Spleen (tissue), 7 donors: ENCODE measurements at regions not wholly inside any gene's neighbourhood (a gene's known extent, or its start where the extent isn't known, plus 50 kb on each side); places are given as distances from the start of the nearest gene placed in this dataset.

Source experiments
- POLR2A ChIP-seq, 3 donors: fragments of 450-650 bp; IDR thresholded peaks; one replicate each; pipeline ENCODE4 v1.5.1; 2017; ENCODE audit warnings: antibody characterized with exemption in 3 of 3, mild to moderate bottlenecking in 1 of 3
- POLR2AphosphoS5 ChIP-seq, 3 donors: sonication (generic); formaldehyde crosslinking; IDR thresholded peaks; one replicate each; pipeline ENCODE4 v1.5.1; 2017; ENCODE audit warnings: antibody characterized with exemption in 3 of 3
- TF ChIP-seq, protein P1 (sequence below), 11 experiments: fragments of 200-600 bp in 7 of 11; fragments of 450-650 bp in 4 of 11; sonication (generic) in 4 of 11; IDR thresholded peaks in 8 of 11; conservative IDR thresholded peaks in 3 of 11; 1 replicate in 7 of 11; 2 replicates in 4 of 11; pipeline versions ENCODE4 v1.4.0 to v1.8.0; 2016 to 2021; ENCODE audit warnings: antibody characterized with exemption in 11 of 11, inconsistent platforms in 4 of 11, mild to moderate bottlenecking in 1 of 11
- donor health status: DM: no; HTN: no; CAD: no; lungs with moderate emphysema.
- donor health status: DM: no; HTN: no; CAD: no.
- donor health status: DM: no; HTN: no; CAD: no.

DNA sequence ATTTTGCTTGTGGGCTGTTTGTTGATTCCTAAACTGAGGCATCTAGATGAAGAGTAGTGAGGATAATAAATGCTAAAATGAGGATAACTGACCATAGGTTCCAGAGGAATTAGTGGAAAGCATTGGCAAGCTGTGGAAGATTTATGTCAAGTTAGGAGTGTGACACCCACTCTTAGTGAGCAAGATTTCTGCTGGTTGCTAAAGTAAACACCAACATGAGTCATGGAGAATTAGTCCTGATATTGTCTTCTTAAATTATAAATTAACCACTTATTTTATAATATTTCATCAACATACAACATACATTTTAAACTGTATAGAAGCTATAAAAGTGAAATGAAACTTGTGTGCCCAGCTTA, 328.2 kb downstream of the RPL10L start:
- TF ChIP-seq POLR2A (IDR thresholded peaks at IDR 0.05) (no peak), POLR2AphosphoS5 (IDR thresholded peaks at IDR 0.05) (no peak)
- TF ChIP-seq, protein P1, sequence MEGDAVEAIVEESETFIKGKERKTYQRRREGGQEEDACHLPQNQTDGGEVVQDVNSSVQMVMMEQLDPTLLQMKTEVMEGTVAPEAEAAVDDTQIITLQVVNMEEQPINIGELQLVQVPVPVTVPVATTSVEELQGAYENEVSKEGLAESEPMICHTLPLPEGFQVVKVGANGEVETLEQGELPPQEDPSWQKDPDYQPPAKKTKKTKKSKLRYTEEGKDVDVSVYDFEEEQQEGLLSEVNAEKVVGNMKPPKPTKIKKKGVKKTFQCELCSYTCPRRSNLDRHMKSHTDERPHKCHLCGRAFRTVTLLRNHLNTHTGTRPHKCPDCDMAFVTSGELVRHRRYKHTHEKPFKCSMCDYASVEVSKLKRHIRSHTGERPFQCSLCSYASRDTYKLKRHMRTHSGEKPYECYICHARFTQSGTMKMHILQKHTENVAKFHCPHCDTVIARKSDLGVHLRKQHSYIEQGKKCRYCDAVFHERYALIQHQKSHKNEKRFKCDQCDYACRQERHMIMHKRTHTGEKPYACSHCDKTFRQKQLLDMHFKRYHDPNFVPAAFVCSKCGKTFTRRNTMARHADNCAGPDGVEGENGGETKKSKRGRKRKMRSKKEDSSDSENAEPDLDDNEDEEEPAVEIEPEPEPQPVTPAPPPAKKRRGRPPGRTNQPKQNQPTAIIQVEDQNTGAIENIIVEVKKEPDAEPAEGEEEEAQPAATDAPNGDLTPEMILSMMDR (IDR thresholded peaks at IDR 0.05 in 8 of 11, conservative IDR thresholded peaks at IDR 0.05 in 3 of 11): no peak
